Naive thymus-derived CD4-positive, alpha-beta T cell (primary cell): ENCODE measurements at regions not wholly inside any gene's neighbourhood (a gene's known extent, or its start where the extent isn't known, plus 50 kb on each side); places are given as distances from the start of the nearest gene placed in this dataset.

Source experiments
- ATAC-seq: fragments of 150-1000 bp; cut with Tn5 transposase; 2 replicates; pipeline ENCODE4 v1.10.0; 2021; ENCODE audit warnings: mild to moderate bottlenecking, moderate library complexity
- CTCF ChIA-PET: fragments of 350-600 bp; sonication (Branson Sonifier 250); formaldehyde crosslinking; loops from one replicate; lab custom pipeline; 2021; ENCODE audit warnings: antibody characterized with exemption; lab: Charles Lee
- POLR2A ChIA-PET: fragments of 350-600 bp; sonication (Branson Sonifier 250); formaldehyde crosslinking; loops from one replicate; lab custom pipeline; 2021; ENCODE audit warnings: antibody characterized with exemption, inconsistent platforms; lab: Charles Lee
- DNase-seq, 9 donors: peaks; one replicate each; pipeline versions ENCODE4 v3.0.0 to v3.0.0-alpha.2; 2020 to 2022; ENCODE audit warnings: mixed read lengths in 1 of 9
- H3K27ac ChIP-seq: one replicate; pipeline ENCODE4 v1.7.0; 2013; ENCODE audit warnings: mild to moderate bottlenecking, low read depth, low read length, moderate library complexity
- H3K27me3 ChIP-seq, 2 donors: one replicate each; pipeline ENCODE4 v1.7.0; 2013; ENCODE audit warnings: low read length in 2 of 2, mild to moderate bottlenecking in 2 of 2, moderate library complexity in 2 of 2; ENCODE audit not compliant: control insufficient read depth in 2 of 2, insufficient read depth in 2 of 2
- H3K36me3 ChIP-seq, 3 experiments: 1 replicate in 2 of 3; 2 replicates in 1 of 3; pipeline ENCODE4 v1.7.0; 2013; ENCODE audit warnings: low read length in 3 of 3, mild to moderate bottlenecking in 3 of 3, moderate library complexity in 1 of 3; ENCODE audit not compliant: insufficient read depth in 3 of 3, control insufficient read depth in 2 of 3
- H3K4me1 ChIP-seq, 2 donors: one replicate each; pipeline ENCODE4 v1.7.0; 2013; ENCODE audit warnings: low read length in 2 of 2, mild to moderate bottlenecking in 2 of 2, moderate library complexity in 1 of 2; ENCODE audit not compliant: control insufficient read depth in 2 of 2, insufficient read depth in 2 of 2
- H3K4me3 ChIP-seq: 2 replicates; pipeline ENCODE4 v1.7.0; 2013; ENCODE audit warnings: mild to moderate bottlenecking, low read length
- H3K9me3 ChIP-seq, 3 experiments: 1 replicate in 2 of 3; 2 replicates in 1 of 3; pipeline ENCODE4 v1.7.0; 2013; ENCODE audit warnings: low read length in 3 of 3; ENCODE audit not compliant: control insufficient read depth in 2 of 3
- H3K27ac Mint-ChIP-seq, 9 donors: one replicate each; pipeline ENCODE4 v1.8.0; 2020 to 2022; ENCODE audit warnings: mixed read lengths in 9 of 9, mild to moderate bottlenecking in 8 of 9, moderate library complexity in 5 of 9, inconsistent platforms in 2 of 9
- H3K27me3 Mint-ChIP-seq, 5 donors: one replicate each; pipeline ENCODE4 v1.8.0; 2021 to 2022; ENCODE audit warnings: mixed read lengths in 5 of 5, mild to moderate bottlenecking in 1 of 5
- H3K36me3 Mint-ChIP-seq, 5 donors: one replicate each; pipeline ENCODE4 v1.8.0; 2020 to 2022; ENCODE audit warnings: mixed read lengths in 5 of 5, mild to moderate bottlenecking in 3 of 5, inconsistent platforms in 1 of 5
- H3K4me1 Mint-ChIP-seq, 7 donors: one replicate each; pipeline ENCODE4 v1.8.0; 2020 to 2022; ENCODE audit warnings: mixed read lengths in 7 of 7, mild to moderate bottlenecking in 3 of 7, inconsistent platforms in 1 of 7
- H3K4me3 Mint-ChIP-seq, 10 donors: one replicate each; pipeline ENCODE4 v1.8.0; 2020 to 2022; ENCODE audit warnings: mild to moderate bottlenecking in 10 of 10, mixed read lengths in 10 of 10, moderate library complexity in 6 of 10, inconsistent platforms in 2 of 10
- H3K9me3 Mint-ChIP-seq, 11 donors: one replicate each; pipeline ENCODE4 v1.8.0; 2020 to 2022; ENCODE audit warnings: mixed read lengths in 11 of 11, mild to moderate bottlenecking in 4 of 11, inconsistent platforms in 1 of 11, moderate library complexity in 1 of 11
- intact Hi-C, 2 donors: fragments of 100-400 bp; cut with micrococcal nuclease; formaldehyde crosslinking; loops; one replicate each; pipeline ENCODE4 v1.15.1; 2023

- ChIA-PET POLR2A (no interaction called here), CTCF (interaction anchor here (0.7 to 1.6 kb wide), 2 partner anchors 1246 to 1262 kb away, joined by 3 to 4 read pairs; no protein-coding TSS in a partner anchor)
- Histone ChIP-seq H3K27ac (no peak overlapping the region), H3K9me3 (no peaks in the 10 kb centered on the region), H3K36me3 (no peaks in the 10 kb centered on the region), H3K4me3 (no peak overlapping the region), H3K4me1 (no peaks in the 10 kb centered on the region), H3K27me3 (no peaks in the 10 kb centered on the region)
- Mint-ChIP-seq H3K36me3 (peaks cover 0 to 8% (median 6%) of the 10 kb centered on the region in 5 donors), H3K4me3 (no peak overlapping the region), H3K27ac (no peak overlapping the region), H3K4me1 (peaks cover 0 to 2% (median 0%) of the 10 kb centered on the region in 7 donors), H3K27me3 (peaks cover 0 to 5% (median 0%) of the 10 kb centered on the region in 5 donors), H3K9me3 (peaks cover 0 to 8% (median 5%) of the 10 kb centered on the region in 11 donors)
- intact Hi-C loops, result no loop called here
- no peak for ATAC-seq
- DNase-seq, result no peak
Measured at GRCh38 chr6:45721665-45722064, 294.0 kb downstream of the CLIC5 start.

DNA sequence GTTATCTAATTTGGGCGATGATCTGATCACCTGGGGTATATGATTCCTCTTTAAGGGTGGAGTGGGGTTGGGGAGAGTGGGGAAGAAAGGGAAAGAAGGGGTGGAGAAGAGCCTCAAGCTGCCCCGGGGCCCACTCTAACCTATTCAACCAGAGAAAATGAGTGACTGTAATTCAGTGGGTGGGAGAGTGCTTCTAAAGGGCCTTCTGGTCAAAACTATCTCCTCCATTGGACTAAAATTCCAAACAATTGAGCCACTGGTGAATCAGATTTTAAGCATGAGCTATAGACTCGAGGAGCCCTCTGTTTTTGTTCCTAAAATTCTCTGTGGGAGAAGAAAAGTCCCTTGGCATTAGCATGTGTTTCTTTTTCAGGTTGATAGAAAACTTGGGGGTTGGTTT is 296.8 kb downstream of the CLIC5 start:
- Histone ChIP-seq H3K9me3 (no peaks in the 10 kb centered on the region), H3K36me3 (no peaks in the 10 kb centered on the region), H3K4me3 (no peak overlapping the region), H3K27me3 (no peaks in the 10 kb centered on the region), H3K27ac (no peak overlapping the region), H3K4me1 (no peaks in the 10 kb centered on the region)
- intact Hi-C loops, result loop anchor here in 1 of 2 donors (10.0 kb wide), 2 partner anchors 424 to 514 kb away; no protein-coding TSS in a partner anchor
- H3K4me3 Mint-ChIP-seq, result no peak overlapping the region
- H3K4me1 Mint-ChIP-seq, result peaks cover 8 to 25% (median 12%) of the 10 kb centered on the region in 7 donors
- POLR2A ChIA-PET, result no interaction called here
- CTCF ChIA-PET, result interaction anchor here (2.0 kb wide), 1 partner anchor 1064 kb away, joined by 5 read pairs; no protein-coding TSS in a partner anchor
- peaks cover 0 to 8% (median 4%) of the 10 kb centered on the region in 11 donors for H3K9me3 Mint-ChIP-seq
- no peak for ATAC-seq
- peaks cover 0 to 5% (median 0%) of the 10 kb centered on the region in 5 donors for H3K27me3 Mint-ChIP-seq
- peaks cover 0 to 6% (median 5%) of the 10 kb centered on the region in 5 donors for H3K36me3 Mint-ChIP-seq
- H3K27ac Mint-ChIP-seq, result no peak overlapping the region
- no peak for DNase-seq

- ChIA-PET CTCF (interaction anchor here (2.0 kb wide), 1 partner anchor 1063 kb away, joined by 5 read pairs; no protein-coding TSS in a partner anchor), POLR2A (no interaction called here)
- intact Hi-C loops, result loop anchor here in 1 of 2 donors (10.0 kb wide), 2 partner anchors 423 to 513 kb away; no protein-coding TSS in a partner anchor
Measured at GRCh38 chr6:45718131-45718530, 297.5 kb downstream of the CLIC5 start.

DNA sequence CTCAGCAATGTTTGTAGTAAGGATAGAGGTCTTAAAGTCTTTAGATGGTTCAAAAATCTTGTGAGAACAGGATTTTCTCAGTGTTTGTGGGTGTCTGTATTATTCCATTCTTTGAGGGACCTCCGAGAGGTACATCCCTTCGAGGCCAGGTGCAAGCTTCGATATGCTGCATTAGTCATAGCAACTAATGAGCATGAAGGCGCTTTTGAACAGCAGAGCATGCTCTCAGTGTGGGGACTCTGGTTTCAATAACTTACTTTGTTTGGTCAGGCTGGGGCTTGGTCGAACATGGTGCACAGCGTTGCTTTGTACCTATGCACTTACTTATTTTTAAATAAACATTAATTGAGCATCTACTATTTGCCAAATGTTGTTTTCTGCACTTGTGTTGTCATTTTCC is 297.9 kb downstream of the CLIC5 start:
- no peak for DNase-seq
- ChIA-PET POLR2A (no interaction called here), CTCF (interaction anchor here (2.0 kb wide), 1 partner anchor 1062 kb away, joined by 5 read pairs; no protein-coding TSS in a partner anchor)
- peaks cover 0 to 2% (median 0%) of the 10 kb centered on the region in 5 donors for H3K27me3 Mint-ChIP-seq
- Histone ChIP-seq H3K4me1 (no peaks in the 10 kb centered on the region), H3K9me3 (no peaks in the 10 kb centered on the region), H3K4me3 (no peak overlapping the region), H3K27me3 (no peaks in the 10 kb centered on the region), H3K36me3 (no peaks in the 10 kb centered on the region), H3K27ac (no peak overlapping the region)
- peaks cover 8 to 32% (median 12%) of the 10 kb centered on the region in 7 donors for H3K4me1 Mint-ChIP-seq
- H3K36me3 Mint-ChIP-seq, result peaks cover 0 to under 1% (median under 1%) of the 10 kb centered on the region in 5 donors
- intact Hi-C loops, result loop anchor here in 1 of 2 donors (10.0 kb wide), 2 partner anchors 423 to 513 kb away; no protein-coding TSS in a partner anchor
- no peak overlapping the region for H3K27ac Mint-ChIP-seq
- no peak for ATAC-seq
- peaks cover 0 to 1% (median under 1%) of the 10 kb centered on the region in 11 donors for H3K9me3 Mint-ChIP-seq
- no peak overlapping the region for H3K4me3 Mint-ChIP-seq

More at GRCh38 chr6:45718131-45718530, 297.5 kb downstream of the CLIC5 start:
- DNase-seq (no peak), ATAC-seq (no peak)
- no peak overlapping the region for H3K27ac Mint-ChIP-seq
- H3K4me1 Mint-ChIP-seq, result peaks cover 8 to 28% (median 12%) of the 10 kb centered on the region in 7 donors
- H3K27me3 Mint-ChIP-seq, result peaks cover 0 to 5% (median 0%) of the 10 kb centered on the region in 5 donors
- H3K4me3 ChIP-seq, result no peak overlapping the region
- H3K9me3 Mint-ChIP-seq, result peaks cover 0 to 6% (median 4%) of the 10 kb centered on the region in 11 donors
- no peaks in the 10 kb centered on the region for H3K36me3 ChIP-seq
- H3K9me3 ChIP-seq, result no peaks in the 10 kb centered on the region
- no peak overlapping the region for H3K27ac ChIP-seq
- H3K27me3 ChIP-seq, result no peaks in the 10 kb centered on the region
- no peak overlapping the region for H3K4me3 Mint-ChIP-seq
- H3K36me3 Mint-ChIP-seq, result peaks cover 0 to 5% (median 5%) of the 10 kb centered on the region in 5 donors
- no peaks in the 10 kb centered on the region for H3K4me1 ChIP-seq

GRCh38 chr6:45717027-45717426 is 298.6 kb downstream of the CLIC5 start:
- Mint-ChIP-seq H3K4me1 (peaks cover 8 to 33% (median 12%) of the 10 kb centered on the region in 7 donors), H3K27ac (no peak overlapping the region), H3K4me3 (no peak overlapping the region), H3K27me3 (no peaks in the 10 kb centered on the region), H3K9me3 (no peaks in the 10 kb centered on the region), H3K36me3 (no peaks in the 10 kb centered on the region)
- no peak for DNase-seq
- Histone ChIP-seq H3K9me3 (no peaks in the 10 kb centered on the region), H3K27me3 (no peaks in the 10 kb centered on the region), H3K4me1 (no peaks in the 10 kb centered on the region), H3K36me3 (no peaks in the 10 kb centered on the region), H3K27ac (no peak overlapping the region), H3K4me3 (no peak overlapping the region)
- ChIA-PET CTCF (no interaction called here), POLR2A (no interaction called here)
- ATAC-seq, result no peak
- intact Hi-C loops, result loop anchor here in 1 of 2 donors (10.0 kb wide), 2 partner anchors 422 to 512 kb away; no protein-coding TSS in a partner anchor

- Mint-ChIP-seq H3K4me3 (no peak overlapping the region), H3K9me3 (no peaks in the 10 kb centered on the region), H3K36me3 (no peaks in the 10 kb centered on the region), H3K27me3 (no peaks in the 10 kb centered on the region), H3K27ac (no peak overlapping the region), H3K4me1 (peaks cover 8 to 41% (median 12%) of the 10 kb centered on the region in 7 donors)
- H3K4me1 ChIP-seq, result no peaks in the 10 kb centered on the region
- no peaks in the 10 kb centered on the region for H3K36me3 ChIP-seq
- ChIA-PET CTCF (interaction anchor here (1.4 to 3.1 kb wide), 4 partner anchors 290 to 1240 kb away, joined by 4 to 57 read pairs (median 13); partner anchors contain the start of gene SUPT3H), POLR2A (no interaction called here)
- H3K9me3 ChIP-seq, result no peaks in the 10 kb centered on the region
- no peak for ATAC-seq
- H3K27ac ChIP-seq, result no peak overlapping the region
- intact Hi-C loops, result loop anchor here (2.0 to 10.0 kb wide), 7 partner anchors 39 to 1241 kb away; partner anchors contain the start of gene SUPT3H (in 1 of the 2)
- no peak for DNase-seq
- no peak overlapping the region for H3K4me3 ChIP-seq
- no peaks in the 10 kb centered on the region for H3K27me3 ChIP-seq
Measured at GRCh38 chr6:45715508-45715803, 300.2 kb downstream of the CLIC5 start.
